Suprapubic skin (tissue), 4 donors: ENCODE measurements at regions not wholly inside any gene's neighbourhood (a gene's known extent, or its start where the extent isn't known, plus 50 kb on each side); places are given as distances from the start of the nearest gene placed in this dataset.

ENCODE experiments used
- DNase-seq, 2 donors: peaks; one replicate each; pipeline ENCODE4 v3.0.0-alpha.2; 2019; ENCODE audit warnings: low spot score in 2 of 2
- H3K27ac ChIP-seq: fragments of 200-600 bp; sonication (generic); one replicate; pipeline ENCODE4 v1.5.1; 2019
- H3K27me3 ChIP-seq: fragments of 200-600 bp; sonication (generic); one replicate; pipeline ENCODE4 v1.5.1; 2019
- H3K36me3 ChIP-seq: fragments of 200-600 bp; sonication (generic); one replicate; pipeline ENCODE4 v1.5.1; 2019
- H3K4me1 ChIP-seq: fragments of 200-600 bp; sonication (generic); one replicate; pipeline ENCODE4 v1.5.1; 2019
- H3K4me3 ChIP-seq: fragments of 200-600 bp; sonication (generic); one replicate; pipeline ENCODE4 v1.5.1; 2019; ENCODE audit warnings: mild to moderate bottlenecking
- H3K9me3 ChIP-seq: fragments of 200-600 bp; sonication (generic); one replicate; pipeline ENCODE4 v1.5.1; 2019
- CTCF ChIP-seq, 2 donors: fragments of 200-600 bp in 1 of 2; fragments of 450-650 bp in 1 of 2; sonication (generic) in 1 of 2; IDR thresholded peaks; one replicate each; pipeline ENCODE4 v1.5.1; 2016 to 2019; ENCODE audit warnings: antibody characterized with exemption in 2 of 2, mild to moderate bottlenecking in 1 of 2, moderate library complexity in 1 of 2
- EP300 ChIP-seq: sonication (generic); formaldehyde crosslinking; IDR thresholded peaks from one replicate; pipeline ENCODE4 v1.6.1; 2017; ENCODE audit warnings: antibody characterized with exemption
- POLR2A ChIP-seq, 2 donors: fragments of 450-650 bp; IDR thresholded peaks; one replicate each; pipeline ENCODE4 v1.6.1; 2017; ENCODE audit warnings: antibody characterized with exemption in 2 of 2, mild to moderate bottlenecking in 2 of 2, moderate library complexity in 2 of 2
- POLR2AphosphoS5 ChIP-seq, 3 donors: sonication (generic); formaldehyde crosslinking; IDR thresholded peaks; one replicate each; pipeline ENCODE4 v1.6.1; 2017; ENCODE audit warnings: antibody characterized with exemption in 3 of 3
- WGBS: methylation state at CpG from one replicate; pipeline ENCODE4 v1.1.5; 2018; 5-methylcytosine and 5-hydroxymethylcytosine counted together

GRCh38 chr22:47384977-47385376 is 622.5 kb downstream of the TBC1D22A start:
- DNase-seq: peak in 1 of 2 donors; percentile 28
- H3K4me1 ChIP-seq: no peaks in the 10 kb centered on the region
- 84% methylated on average over 8 of the region's 8 CpGs for WGBS

GRCh38 chr22:47382164-47382890 is 619.9 kb downstream of the TBC1D22A start:
- no peaks in the 10 kb centered on the region for H3K9me3 ChIP-seq
- no peak for TF ChIP-seq EP300
- TF ChIP-seq CTCF (IDR thresholded peaks at IDR 0.05): no peak
- no peaks in the 10 kb centered on the region for H3K36me3 ChIP-seq
- no peaks in the 10 kb centered on the region for H3K4me1 ChIP-seq
- peak in 1 of 2 donors; percentile 28 for DNase-seq
- H3K27ac ChIP-seq: no peak overlapping the region
- no peak overlapping the region for H3K4me3 ChIP-seq
- 87% methylated on average over 7 of the region's 7 CpGs for WGBS
- peaks cover 47% of the 10 kb centered on the region for H3K27me3 ChIP-seq

More at GRCh38 chr22:47384977-47385376, 622.5 kb downstream of the TBC1D22A start:
- Histone ChIP-seq H3K27me3 (peaks cover 61% of the 10 kb centered on the region), H3K9me3 (no peaks in the 10 kb centered on the region), H3K27ac (no peak overlapping the region), H3K36me3 (no peaks in the 10 kb centered on the region), H3K4me3 (no peak overlapping the region)
- no peak for TF ChIP-seq EP300

- WGBS: 91% methylated on average over 14 of the region's 14 CpGs
- TF ChIP-seq POLR2A (IDR thresholded peaks at IDR 0.05) (no peak), EP300 (no peak), POLR2AphosphoS5 (IDR thresholded peaks at IDR 0.05) (no peak), CTCF (IDR thresholded peaks at IDR 0.05) (no peak)
- H3K27ac ChIP-seq: no peak overlapping the region
- H3K9me3 ChIP-seq: no peaks in the 10 kb centered on the region
- no peaks in the 10 kb centered on the region for H3K4me1 ChIP-seq
- peaks cover 47% of the 10 kb centered on the region for H3K27me3 ChIP-seq
- no peaks in the 10 kb centered on the region for H3K36me3 ChIP-seq
- DNase-seq: peak in 1 of 2 donors; percentile 41
- no peak overlapping the region for H3K4me3 ChIP-seq
Measured at GRCh38 chr22:47381240-47381639, 618.8 kb downstream of the TBC1D22A start.

GRCh38 chr22:47380692-47381091 is 618.2 kb downstream of the TBC1D22A start:
- H3K4me3 ChIP-seq: no peak overlapping the region
- peak in 1 of 2 donors; percentile 22 for DNase-seq
- H3K36me3 ChIP-seq: no peaks in the 10 kb centered on the region
- WGBS: 84% methylated on average over 5 of the region's 5 CpGs
- no peaks in the 10 kb centered on the region for H3K4me1 ChIP-seq
- no peak overlapping the region for H3K27ac ChIP-seq
- TF ChIP-seq CTCF (IDR thresholded peaks at IDR 0.05) (no peak), POLR2AphosphoS5 (IDR thresholded peaks at IDR 0.05) (no peak), EP300 (no peak), POLR2A (IDR thresholded peaks at IDR 0.05) (no peak)
- H3K9me3 ChIP-seq: no peaks in the 10 kb centered on the region
- peaks cover 47% of the 10 kb centered on the region for H3K27me3 ChIP-seq

- Histone ChIP-seq H3K36me3 (no peaks in the 10 kb centered on the region), H3K4me1 (no peaks in the 10 kb centered on the region), H3K4me3 (no peak overlapping the region), H3K27ac (no peak overlapping the region), H3K27me3 (peaks cover 51% of the 10 kb centered on the region), H3K9me3 (no peaks in the 10 kb centered on the region)
- peak; percentile 26 to 29 for DNase-seq
- 89% methylated on average over 25 of the region's 37 CpGs for WGBS
- TF ChIP-seq POLR2AphosphoS5 (IDR thresholded peaks at IDR 0.05): no peak
- no peak for TF ChIP-seq POLR2A (IDR thresholded peaks at IDR 0.05)
- no peak for TF ChIP-seq EP300
- TF ChIP-seq CTCF (IDR thresholded peaks at IDR 0.05): no peak
Measured at GRCh38 chr22:47379037-47379436, 616.6 kb downstream of the TBC1D22A start.
